ENCODE measurements at regions not wholly inside any gene's neighbourhood (a gene's known extent, or its start where the extent isn't known, plus 50 kb on each side); places are given as distances from the start of the nearest gene placed in this dataset.

DNA sequence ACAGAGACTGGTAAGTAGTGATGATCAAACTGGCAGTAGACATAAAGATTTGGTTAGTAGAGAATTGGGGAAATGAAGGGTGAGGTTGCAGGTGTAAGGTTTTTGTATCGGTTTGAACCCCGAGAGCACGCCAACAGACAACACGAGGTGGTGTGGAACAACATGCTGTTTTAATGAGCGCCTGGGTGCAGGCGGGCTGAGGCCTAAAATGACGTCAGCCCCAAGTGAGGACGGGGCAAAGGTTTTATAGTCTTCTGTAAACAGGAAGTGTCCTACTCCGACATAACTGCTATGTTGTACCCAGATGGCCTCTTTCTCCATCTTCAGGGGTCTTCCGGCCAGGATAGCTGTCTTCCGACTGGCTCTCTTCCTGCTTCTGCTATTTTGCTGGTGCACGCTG is 178.8 kb downstream of the HHIPL2 start:
- no peaks in the 10 kb centered on the region for H4K20me1 ChIP-seq (ENCODE audit: insufficient read depth, poor library complexity, severe bottlenecking)
- H3K27ac ChIP-seq, result no peak overlapping the region
- H3K4me1 ChIP-seq (ENCODE audit: insufficient read depth), result no peaks in the 10 kb centered on the region
- no peak overlapping the region for H3K4me3 ChIP-seq
- DNase-seq (ENCODE audit: low spot score), result no peak
- H3K36me3 ChIP-seq (replicated peaks; ENCODE audit: insufficient read depth, low read depth), result no peaks in the 10 kb centered on the region
- WGBS (ENCODE audit: low lambda C conversion rate, missing lambda C conversion rate), result 82% methylated on average over 12 of the region's 12 CpGs
- TF ChIP-seq EZH2 (IDR thresholded peaks at IDR 0.05; ENCODE audit: borderline replicate concordance), result no peak
- TF ChIP-seq EZH2phosphoT487 (IDR thresholded peaks at IDR 0.05; ENCODE audit: low read depth, severe bottlenecking, unreplicated experiment), result no peak
- TF ChIP-seq, protein P1, sequence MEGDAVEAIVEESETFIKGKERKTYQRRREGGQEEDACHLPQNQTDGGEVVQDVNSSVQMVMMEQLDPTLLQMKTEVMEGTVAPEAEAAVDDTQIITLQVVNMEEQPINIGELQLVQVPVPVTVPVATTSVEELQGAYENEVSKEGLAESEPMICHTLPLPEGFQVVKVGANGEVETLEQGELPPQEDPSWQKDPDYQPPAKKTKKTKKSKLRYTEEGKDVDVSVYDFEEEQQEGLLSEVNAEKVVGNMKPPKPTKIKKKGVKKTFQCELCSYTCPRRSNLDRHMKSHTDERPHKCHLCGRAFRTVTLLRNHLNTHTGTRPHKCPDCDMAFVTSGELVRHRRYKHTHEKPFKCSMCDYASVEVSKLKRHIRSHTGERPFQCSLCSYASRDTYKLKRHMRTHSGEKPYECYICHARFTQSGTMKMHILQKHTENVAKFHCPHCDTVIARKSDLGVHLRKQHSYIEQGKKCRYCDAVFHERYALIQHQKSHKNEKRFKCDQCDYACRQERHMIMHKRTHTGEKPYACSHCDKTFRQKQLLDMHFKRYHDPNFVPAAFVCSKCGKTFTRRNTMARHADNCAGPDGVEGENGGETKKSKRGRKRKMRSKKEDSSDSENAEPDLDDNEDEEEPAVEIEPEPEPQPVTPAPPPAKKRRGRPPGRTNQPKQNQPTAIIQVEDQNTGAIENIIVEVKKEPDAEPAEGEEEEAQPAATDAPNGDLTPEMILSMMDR (IDR thresholded peaks at IDR 0.05; ENCODE audit: poor library complexity), result no peak
- no peaks in the 10 kb centered on the region for H3K9me2 ChIP-seq (replicated peaks; ENCODE audit: insufficient read depth)
- no peak overlapping the region for H3K4me2 ChIP-seq
- no peak overlapping the region for H2AFZ ChIP-seq
- no peaks in the 10 kb centered on the region for H3K9me3 ChIP-seq (ENCODE audit: low read depth)
- no peaks in the 10 kb centered on the region for H3K27me3 ChIP-seq
- H3K79me2 ChIP-seq, result no peaks in the 10 kb centered on the region

DNA sequence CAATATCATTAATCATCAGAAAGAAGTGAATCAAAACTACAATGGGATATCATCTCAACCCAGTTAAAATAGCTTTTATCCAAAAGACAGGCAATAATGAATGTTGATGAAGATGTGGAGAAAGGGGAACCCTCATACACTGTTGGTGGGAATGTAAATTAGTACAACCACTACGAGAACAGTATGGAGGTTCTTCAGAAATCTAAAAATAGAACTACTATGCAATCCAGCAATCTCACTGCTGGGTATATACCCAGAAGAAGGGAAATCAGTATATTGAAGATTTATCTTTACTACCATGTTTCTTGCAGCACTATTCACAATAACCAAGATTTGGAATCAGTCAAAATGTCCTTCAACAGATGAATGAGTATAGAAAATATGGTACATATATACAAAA is 189.8 kb downstream of the HHIPL2 start:
- no peaks in the 10 kb centered on the region for H3K36me3 ChIP-seq (replicated peaks; ENCODE audit: insufficient read depth, low read depth)
- 57% methylated on average over 1 of the region's 1 CpG for WGBS (ENCODE audit: low lambda C conversion rate, missing lambda C conversion rate)
- no peak overlapping the region for H3K27ac ChIP-seq
- TF ChIP-seq, protein P1 (IDR thresholded peaks at IDR 0.05; ENCODE audit: poor library complexity), result no peak
- TF ChIP-seq EZH2phosphoT487 (IDR thresholded peaks at IDR 0.05; ENCODE audit: low read depth, severe bottlenecking, unreplicated experiment) (no peak), EZH2 (IDR thresholded peaks at IDR 0.05; ENCODE audit: borderline replicate concordance) (no peak)
- H2AFZ ChIP-seq, result no peak overlapping the region
- no peaks in the 10 kb centered on the region for H3K9me2 ChIP-seq (replicated peaks; ENCODE audit: insufficient read depth)
- H3K79me2 ChIP-seq, result no peaks in the 10 kb centered on the region
- H4K20me1 ChIP-seq (ENCODE audit: insufficient read depth, poor library complexity, severe bottlenecking), result no peaks in the 10 kb centered on the region
- H3K27me3 ChIP-seq, result no peaks in the 10 kb centered on the region
- DNase-seq (ENCODE audit: low spot score), result no peak
- H3K4me3 ChIP-seq, result no peak overlapping the region
- no peak overlapping the region for H3K4me2 ChIP-seq
- H3K9me3 ChIP-seq (ENCODE audit: low read depth), result no peaks in the 10 kb centered on the region
- H3K4me1 ChIP-seq (ENCODE audit: insufficient read depth), result no peaks in the 10 kb centered on the region

DNA sequence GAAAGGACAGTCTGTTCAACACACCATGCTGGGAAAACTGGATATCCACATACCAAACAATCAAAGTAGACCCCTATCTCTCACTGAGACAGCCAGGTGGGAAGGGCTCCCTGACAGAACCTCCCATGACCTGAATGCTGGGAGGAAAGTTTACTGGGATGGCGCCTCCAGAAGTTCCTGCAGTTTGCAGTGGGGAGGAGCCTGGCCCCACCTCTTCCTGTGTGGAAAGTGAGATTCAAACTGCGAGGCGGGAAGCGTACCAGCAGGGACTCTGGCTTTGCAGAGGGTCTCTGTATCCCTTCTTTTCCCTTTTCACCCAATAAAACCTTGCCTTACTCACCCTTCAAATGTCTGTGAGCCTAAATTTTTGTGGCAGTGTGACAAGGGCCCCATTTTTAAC is 190.7 kb downstream of the HHIPL2 start:
- H3K9me3 ChIP-seq (ENCODE audit: low read depth), result no peaks in the 10 kb centered on the region
- H4K20me1 ChIP-seq (ENCODE audit: insufficient read depth, poor library complexity, severe bottlenecking), result no peaks in the 10 kb centered on the region
- no peak overlapping the region for H2AFZ ChIP-seq
- DNase-seq (ENCODE audit: low spot score), result no peak
- TF ChIP-seq, protein P1 (IDR thresholded peaks at IDR 0.05; ENCODE audit: poor library complexity), result no peak
- TF ChIP-seq EZH2 (IDR thresholded peaks at IDR 0.05; ENCODE audit: borderline replicate concordance) (no peak), EZH2phosphoT487 (IDR thresholded peaks at IDR 0.05; ENCODE audit: low read depth, severe bottlenecking, unreplicated experiment) (no peak)
- H3K36me3 ChIP-seq (replicated peaks; ENCODE audit: insufficient read depth, low read depth), result no peaks in the 10 kb centered on the region
- no peak overlapping the region for H3K27ac ChIP-seq
- H3K27me3 ChIP-seq, result no peaks in the 10 kb centered on the region
- 83% methylated on average over 4 of the region's 4 CpGs for WGBS (ENCODE audit: low lambda C conversion rate, missing lambda C conversion rate)
- H3K4me2 ChIP-seq, result no peak overlapping the region
- H3K79me2 ChIP-seq, result no peaks in the 10 kb centered on the region
- no peaks in the 10 kb centered on the region for H3K4me1 ChIP-seq (ENCODE audit: insufficient read depth)
- no peaks in the 10 kb centered on the region for H3K9me2 ChIP-seq (replicated peaks; ENCODE audit: insufficient read depth)
- H3K4me3 ChIP-seq, result no peak overlapping the region

DNA sequence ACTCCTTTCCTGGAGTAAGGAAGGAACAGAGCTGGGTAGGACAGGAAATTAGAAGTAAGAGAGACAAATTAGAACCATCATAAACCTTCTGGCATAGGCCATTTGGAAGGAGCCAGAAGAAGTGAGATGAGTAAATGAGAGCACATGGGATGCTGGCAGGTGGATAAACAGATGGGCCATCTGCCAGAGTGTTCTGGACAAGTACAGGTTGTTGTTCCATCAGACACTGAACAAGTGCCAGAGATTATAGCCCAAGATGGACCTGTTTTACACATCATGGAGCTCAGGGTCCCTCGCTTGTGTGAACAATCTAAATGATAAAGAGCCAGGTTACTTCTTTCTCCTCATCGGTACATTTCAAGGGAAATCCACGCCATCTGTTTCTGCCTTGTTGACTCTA is 200.3 kb downstream of the HHIPL2 start:
- Histone ChIP-seq H3K4me1 (ENCODE audit: insufficient read depth) (no peaks in the 10 kb centered on the region), H2AFZ (no peak overlapping the region), H3K9me3 (ENCODE audit: low read depth) (no peaks in the 10 kb centered on the region), H4K20me1 (ENCODE audit: insufficient read depth, poor library complexity, severe bottlenecking) (no peaks in the 10 kb centered on the region), H3K27me3 (no peaks in the 10 kb centered on the region), H3K36me3 (replicated peaks; ENCODE audit: insufficient read depth, low read depth) (no peaks in the 10 kb centered on the region), H3K9me2 (replicated peaks; ENCODE audit: insufficient read depth) (no peaks in the 10 kb centered on the region), H3K4me3 (no peak overlapping the region), H3K79me2 (no peaks in the 10 kb centered on the region), H3K4me2 (no peak overlapping the region), H3K27ac (no peak overlapping the region)
- TF ChIP-seq EZH2phosphoT487 (IDR thresholded peaks at IDR 0.05; ENCODE audit: low read depth, severe bottlenecking, unreplicated experiment) (no peak), EZH2 (IDR thresholded peaks at IDR 0.05; ENCODE audit: borderline replicate concordance) (no peak)
- TF ChIP-seq, protein P1 (IDR thresholded peaks at IDR 0.05; ENCODE audit: poor library complexity), result no peak
- WGBS (ENCODE audit: low lambda C conversion rate, missing lambda C conversion rate), result 87% methylated on average over 3 of the region's 3 CpGs
- DNase-seq (ENCODE audit: low spot score), result no peak

All from hepatocyte (in vitro differentiated cells).